Stimulated activated naive B cell treated with anti-CD40 and anti-IgM and Interleukin-4, amounts not matched to agents 10 μg/mL and 1 μg/mL and 100 μg/mL, for 72 hours (primary cell): ENCODE measurements at regions not wholly inside any gene's neighbourhood (a gene's known extent, or its start where the extent isn't known, plus 50 kb on each side); places are given as distances from the start of the nearest gene placed in this dataset.
A peak's percentile ranks its signal among the peaks of the same experiment; 100 is the strongest.

Experiments
- ATAC-seq, 2 donors: fragments of 150-1000 bp; cut with Tn5 transposase; replicated peaks; 2 replicates each; pipeline ENCODE4 v1.10.0; 2021; ENCODE audit warnings: moderate library complexity in 1 of 2
- DNase-seq: peaks from one replicate; pipeline ENCODE4 v3.0.0; 2021
- H3K27ac Mint-ChIP-seq: one replicate; pipeline ENCODE4 v1.8.0; 2022; ENCODE audit warnings: mild to moderate bottlenecking, mixed read lengths
- H3K27me3 Mint-ChIP-seq, 2 donors: one replicate each; pipeline ENCODE4 v1.8.0; 2022; ENCODE audit warnings: mixed read lengths in 2 of 2
- H3K36me3 Mint-ChIP-seq, 2 donors: one replicate each; pipeline ENCODE4 v1.8.0; 2022; ENCODE audit warnings: mixed read lengths in 2 of 2, mild to moderate bottlenecking in 1 of 2
- H3K4me1 Mint-ChIP-seq, 2 donors: one replicate each; pipeline ENCODE4 v1.8.0; 2022; ENCODE audit warnings: mixed read lengths in 2 of 2, mild to moderate bottlenecking in 1 of 2
- H3K4me3 Mint-ChIP-seq, 2 donors: one replicate each; pipeline ENCODE4 v1.8.0; 2022; ENCODE audit warnings: mild to moderate bottlenecking in 2 of 2, mixed read lengths in 2 of 2, moderate library complexity in 1 of 2
- H3K9me3 Mint-ChIP-seq, 2 donors: one replicate each; pipeline ENCODE4 v1.8.0; 2022; ENCODE audit warnings: mixed read lengths in 2 of 2, mild to moderate bottlenecking in 1 of 2

- ATAC-seq (no peak), DNase-seq (no peak)
- H3K9me3 Mint-ChIP-seq = peaks cover 0 to 5% of the 10 kb centered on the region in 2 donors
- no peak overlapping the region for H3K4me3 Mint-ChIP-seq
- H3K27me3 Mint-ChIP-seq = peaks cover 4 to 10% of the 10 kb centered on the region in 2 donors
- H3K27ac Mint-ChIP-seq = peak overlapping the region; percentile 14
- H3K36me3 Mint-ChIP-seq = peaks cover 0 to 5% of the 10 kb centered on the region in 2 donors
- peaks cover 30 to 55% of the 10 kb centered on the region in 2 donors for H3K4me1 Mint-ChIP-seq
Observed at GRCh38 chr2:217091531-217091930, 231.7 kb upstream of the TNP1 start.

GRCh38 chr2:217090884-217091283 is 231.0 kb upstream of the TNP1 start:
- H3K27ac Mint-ChIP-seq = peak overlapping the region; percentile 62
- H3K4me1 Mint-ChIP-seq = peaks cover 33 to 55% of the 10 kb centered on the region in 2 donors
- ATAC-seq (no peak), DNase-seq (no peak)
- no peak overlapping the region for H3K4me3 Mint-ChIP-seq
- peaks cover 0 to 5% of the 10 kb centered on the region in 2 donors for H3K36me3 Mint-ChIP-seq
- H3K27me3 Mint-ChIP-seq = peaks cover 4 to 10% of the 10 kb centered on the region in 2 donors
- H3K9me3 Mint-ChIP-seq = peaks cover 0 to 5% of the 10 kb centered on the region in 2 donors

- Mint-ChIP-seq H3K27me3 (peaks cover 0 to 10% of the 10 kb centered on the region in 2 donors), H3K9me3 (peaks cover 1 to 5% of the 10 kb centered on the region in 2 donors), H3K4me1 (peaks cover 40 to 58% of the 10 kb centered on the region in 2 donors), H3K27ac (peak overlapping the region; percentile 51), H3K36me3 (peaks cover 0 to 5% of the 10 kb centered on the region in 2 donors), H3K4me3 (peak overlapping the region in 1 of 2 donors; percentile 15)
- ATAC-seq (peak; percentile 70 to 79), DNase-seq (peak; percentile 43)
Observed at GRCh38 chr2:217090024-217090473, 230.2 kb upstream of the TNP1 start.

GRCh38 chr2:217086718-217087117 is 226.9 kb upstream of the TNP1 start:
- peaks cover 34 to 47% of the 10 kb centered on the region in 2 donors for H3K4me1 Mint-ChIP-seq
- ATAC-seq = no peak
- peaks cover 11% of the 10 kb centered on the region in 2 donors for H3K27me3 Mint-ChIP-seq
- H3K27ac Mint-ChIP-seq = peak overlapping the region; percentile 96
- H3K36me3 Mint-ChIP-seq = peaks cover 0 to 5% of the 10 kb centered on the region in 2 donors
- no peak for DNase-seq
- peaks cover 1 to 5% of the 10 kb centered on the region in 2 donors for H3K9me3 Mint-ChIP-seq
- peak overlapping the region in 1 of 2 donors; percentile 27 for H3K4me3 Mint-ChIP-seq

- H3K27me3 Mint-ChIP-seq = peaks cover 11 to 14% of the 10 kb centered on the region in 2 donors
- peak; percentile 64 for DNase-seq
- ATAC-seq = peak; percentile 64
- H3K4me3 Mint-ChIP-seq = peak overlapping the region; percentile 47 to 55
- peaks cover 1% of the 10 kb centered on the region in 2 donors for H3K9me3 Mint-ChIP-seq
- H3K27ac Mint-ChIP-seq = peak overlapping the region; percentile 96
- peaks cover 28 to 41% of the 10 kb centered on the region in 2 donors for H3K4me1 Mint-ChIP-seq
- H3K36me3 Mint-ChIP-seq = peaks cover 0 to 1% of the 10 kb centered on the region in 2 donors
Observed at GRCh38 chr2:217086038-217086522, 226.2 kb upstream of the TNP1 start.

- peak; percentile 23 to 26 for ATAC-seq
- H3K9me3 Mint-ChIP-seq = peaks cover 0 to 1% of the 10 kb centered on the region in 2 donors
- H3K4me3 Mint-ChIP-seq = peak overlapping the region; percentile 47 to 55
- H3K27ac Mint-ChIP-seq = peak overlapping the region; percentile 96
- peaks cover 11 to 14% of the 10 kb centered on the region in 2 donors for H3K27me3 Mint-ChIP-seq
- H3K4me1 Mint-ChIP-seq = peaks cover 24 to 35% of the 10 kb centered on the region in 2 donors
- no peaks in the 10 kb centered on the region for H3K36me3 Mint-ChIP-seq
- peak; percentile 36 for DNase-seq
Observed at GRCh38 chr2:217085543-217085942, 225.7 kb upstream of the TNP1 start.

- Mint-ChIP-seq H3K4me3 (no peak overlapping the region), H3K27me3 (peaks cover 11 to 18% of the 10 kb centered on the region in 2 donors), H3K27ac (no peak overlapping the region), H3K9me3 (peaks cover 0 to 1% of the 10 kb centered on the region in 2 donors), H3K4me1 (peaks cover 19 to 26% of the 10 kb centered on the region in 2 donors), H3K36me3 (no peaks in the 10 kb centered on the region)
- ATAC-seq = no peak
- DNase-seq = no peak
Observed at GRCh38 chr2:217081799-217082198, 221.9 kb upstream of the TNP1 start.

GRCh38 chr2:217079165-217079564 is 219.3 kb upstream of the TNP1 start:
- DNase-seq (no peak), ATAC-seq (no peak)
- Mint-ChIP-seq H3K27ac (no peak overlapping the region), H3K9me3 (no peaks in the 10 kb centered on the region), H3K27me3 (peaks cover 6 to 23% of the 10 kb centered on the region in 2 donors), H3K4me1 (peaks cover 0 to 19% of the 10 kb centered on the region in 2 donors), H3K4me3 (no peak overlapping the region), H3K36me3 (no peaks in the 10 kb centered on the region)

GRCh38 chr2:217077831-217078407 is 218.1 kb upstream of the TNP1 start:
- no peaks in the 10 kb centered on the region for H3K36me3 Mint-ChIP-seq
- peaks cover 0 to 19% of the 10 kb centered on the region in 2 donors for H3K4me1 Mint-ChIP-seq
- peaks cover 0 to 14% of the 10 kb centered on the region in 2 donors for H3K27me3 Mint-ChIP-seq
- peak; percentile 40 to 78 for ATAC-seq
- peak overlapping the region; percentile 20 for H3K27ac Mint-ChIP-seq
- H3K9me3 Mint-ChIP-seq = no peaks in the 10 kb centered on the region
- no peak for DNase-seq
- H3K4me3 Mint-ChIP-seq = no peak overlapping the region

GRCh38 chr2:217076657-217077232 is 216.9 kb upstream of the TNP1 start:
- no peaks in the 10 kb centered on the region for H3K36me3 Mint-ChIP-seq
- H3K9me3 Mint-ChIP-seq = no peaks in the 10 kb centered on the region
- H3K4me1 Mint-ChIP-seq = peaks cover 0 to 19% of the 10 kb centered on the region in 2 donors
- peaks cover 0 to 12% of the 10 kb centered on the region in 2 donors for H3K27me3 Mint-ChIP-seq
- DNase-seq = no peak
- no peak overlapping the region for H3K4me3 Mint-ChIP-seq
- no peak for ATAC-seq
- H3K27ac Mint-ChIP-seq = no peak overlapping the region

- Mint-ChIP-seq H3K36me3 (no peaks in the 10 kb centered on the region), H3K27me3 (peaks cover 0 to 9% of the 10 kb centered on the region in 2 donors), H3K4me1 (peaks cover 0 to 19% of the 10 kb centered on the region in 2 donors), H3K4me3 (no peak overlapping the region), H3K9me3 (no peaks in the 10 kb centered on the region), H3K27ac (no peak overlapping the region)
- no peak for DNase-seq
- ATAC-seq = no peak
Observed at GRCh38 chr2:217076058-217076435, 216.2 kb upstream of the TNP1 start.

GRCh38 chr2:217075268-217076057 is 215.6 kb upstream of the TNP1 start:
- Mint-ChIP-seq H3K9me3 (no peaks in the 10 kb centered on the region), H3K4me3 (no peak overlapping the region), H3K36me3 (no peaks in the 10 kb centered on the region), H3K4me1 (peaks cover 0 to 19% of the 10 kb centered on the region in 2 donors), H3K27ac (no peak overlapping the region), H3K27me3 (peaks cover 0 to 9% of the 10 kb centered on the region in 2 donors)
- DNase-seq (no peak), ATAC-seq (peak; percentile 23 to 48)

GRCh38 chr2:217074576-217075255 is 214.9 kb upstream of the TNP1 start:
- H3K27me3 Mint-ChIP-seq = peaks cover 0 to 9% of the 10 kb centered on the region in 2 donors
- peak overlapping the region; percentile 6 for H3K27ac Mint-ChIP-seq
- no peak for ATAC-seq
- no peak for DNase-seq
- H3K36me3 Mint-ChIP-seq = no peaks in the 10 kb centered on the region
- no peaks in the 10 kb centered on the region for H3K9me3 Mint-ChIP-seq
- H3K4me3 Mint-ChIP-seq = no peak overlapping the region
- H3K4me1 Mint-ChIP-seq = peaks cover 0 to 19% of the 10 kb centered on the region in 2 donors

GRCh38 chr2:217071416-217071815 is 211.6 kb upstream of the TNP1 start:
- ATAC-seq = no peak
- Mint-ChIP-seq H3K4me3 (no peak overlapping the region), H3K27ac (no peak overlapping the region), H3K9me3 (peaks cover 0 to 2% of the 10 kb centered on the region in 2 donors), H3K4me1 (peaks cover 0 to 6% of the 10 kb centered on the region in 2 donors), H3K36me3 (no peaks in the 10 kb centered on the region), H3K27me3 (peaks cover 6 to 10% of the 10 kb centered on the region in 2 donors)
- no peak for DNase-seq
